Body of pancreas (tissue), 4 donors: ENCODE measurements at regions not wholly inside any gene's neighbourhood (a gene's known extent, or its start where the extent isn't known, plus 50 kb on each side); places are given as distances from the start of the nearest gene placed in this dataset.
"Not testable (repeated sequence)": the region's sequence is repeated elsewhere in the genome, so short reads cannot be mapped to it uniquely, and the experiment has no call there.

Source experiments
- ATAC-seq: fragments of 150-250 bp; one replicate; pipeline ENCODE4 v1.9.1; 2016
- DNase-seq, 4 donors: peaks; one replicate each; pipeline ENCODE4 v3.0.0-alpha.2; 2019
- H3K27ac ChIP-seq, 4 donors: fragments of 200-600 bp; sonication (generic); 1 replicate in 3 of 4; 2 replicates in 1 of 4; pipeline versions ENCODE4 v1.5.1 to v1.6.1; 2016 to 2019; ENCODE audit warnings: mild to moderate bottlenecking in 1 of 4, mixed read lengths in 1 of 4, moderate library complexity in 1 of 4
- H3K27me3 ChIP-seq, 2 donors: fragments of 200-600 bp; sonication (generic); one replicate each; pipeline ENCODE4 v1.6.0; 2016; ENCODE audit warnings: mild to moderate bottlenecking in 1 of 2
- H3K36me3 ChIP-seq, 2 donors: fragments of 200-600 bp; sonication (generic); replicated peaks in 1 of 2; 2 replicates each; pipeline ENCODE4 v1.5.1; 2016; ENCODE audit warnings: low read depth in 2 of 2; ENCODE audit not compliant: insufficient read depth in 1 of 2
- H3K4me1 ChIP-seq: fragments of 200-600 bp; sonication (generic); one replicate; pipeline ENCODE4 v1.6.0; 2016
- H3K4me3 ChIP-seq, 2 donors: fragments of 200-600 bp; sonication (generic); 1 replicate in 1 of 2; 2 replicates in 1 of 2; pipeline ENCODE4 v1.5.1; 2016 to 2019
- H3K9me3 ChIP-seq, 3 donors: fragments of 200-600 bp; sonication (generic); 1 replicate in 2 of 3; 2 replicates in 1 of 3; pipeline ENCODE4 v1.5.1; 2016
- CTCF ChIP-seq, 7 experiments: fragments of 450-650 bp in 4 of 7; fragments of 200-600 bp in 3 of 7; sonication (generic) in 3 of 7; IDR thresholded peaks; one replicate each; pipeline ENCODE4 v1.5.1; 2016 to 2019; ENCODE audit warnings: antibody characterized with exemption in 7 of 7
- POLR2A ChIP-seq, 3 donors: fragments of 450-650 bp; IDR thresholded peaks; one replicate each; pipeline ENCODE4 v1.6.1; 2016; ENCODE audit warnings: antibody characterized with exemption in 3 of 3, mild to moderate bottlenecking in 2 of 3
- WGBS, 2 donors: methylation state at CpG; one replicate each; pipeline ENCODE4 v1.1.5; 2017; 5-methylcytosine and 5-hydroxymethylcytosine counted together
- intact Hi-C: fragments of 100-400 bp; cut with DNase I; formaldehyde crosslinking; loops from one replicate; pipeline ENCODE4 v1.15.1; 2023

- no peak for ATAC-seq
- no peaks in the 10 kb centered on the region for H3K27me3 ChIP-seq
- H3K36me3 ChIP-seq, result no peaks in the 10 kb centered on the region
- TF ChIP-seq CTCF (IDR thresholded peaks at IDR 0.05), result no peak
- H3K9me3 ChIP-seq, result no peaks in the 10 kb centered on the region
- intact Hi-C loops, result no loop called here
- peak overlapping the region in 1 of 4 donors; percentile 30 for H3K27ac ChIP-seq
- H3K4me1 ChIP-seq, result peaks cover 26% of the 10 kb centered on the region
- H3K4me3 ChIP-seq, result no peak overlapping the region
- 56 to 70% methylated on average over 2 of the region's 2 CpGs for WGBS, 2 donors
- no peak for DNase-seq
Observed at GRCh38 chr1:182303778-182304177, 87.8 kb downstream of the GLUL start.

- ATAC-seq, result peak; percentile 80
- intact Hi-C loops, result no loop called here
- peak; percentile 27 to 73 (median 43) for DNase-seq
Observed at GRCh38 chr1:182301467-182302198, 90.0 kb downstream of the GLUL start.

GRCh38 chr1:182301026-182301436 lies 90.6 kb downstream of the GLUL start:
- TF ChIP-seq CTCF (IDR thresholded peaks at IDR 0.05), result no peak
- no peak for TF ChIP-seq POLR2A (IDR thresholded peaks at IDR 0.05)
- DNase-seq, result no peak
- Histone ChIP-seq H3K27me3 (no peaks in the 10 kb centered on the region), H3K9me3 (no peaks in the 10 kb centered on the region), H3K27ac (peak overlapping the region in 2 of 4 donors; percentile 45 to 75), H3K4me3 (no peak overlapping the region), H3K4me1 (peaks cover 30% of the 10 kb centered on the region), H3K36me3 (no peaks in the 10 kb centered on the region)
- 81 to 83% methylated on average over 8 of the region's 8 CpGs for WGBS, 2 donors
- ATAC-seq, result no peak
- intact Hi-C loops, result no loop called here

More at GRCh38 chr1:182301467-182302198, 90.0 kb downstream of the GLUL start:
- Histone ChIP-seq H3K9me3 (no peaks in the 10 kb centered on the region), H3K27ac (peak overlapping the region in 3 of 4 donors; percentile 40 to 75 (median 45)), H3K4me3 (no peak overlapping the region), H3K27me3 (no peaks in the 10 kb centered on the region), H3K4me1 (peaks cover 30% of the 10 kb centered on the region), H3K36me3 (no peaks in the 10 kb centered on the region)
- WGBS, 2 donors, result 66 to 80% methylated on average over 9 of the region's 9 CpGs
- TF ChIP-seq CTCF (IDR thresholded peaks at IDR 0.05) (peak in 4 of 7 experiments; percentile 32 to 46 (median 39)), POLR2A (IDR thresholded peaks at IDR 0.05) (no peak)

- Histone ChIP-seq H3K27ac (peak overlapping the region in 3 of 4 donors; percentile 4 to 57 (median 24)), H3K27me3 (no peaks in the 10 kb centered on the region), H3K36me3 (no peaks in the 10 kb centered on the region), H3K4me3 (no peak overlapping the region), H3K4me1 (peaks cover 30% of the 10 kb centered on the region), H3K9me3 (no peaks in the 10 kb centered on the region)
- intact Hi-C loops, result no loop called here
- peak; percentile 51 to 71 (median 60) for DNase-seq
- peak; percentile 66 for ATAC-seq
- WGBS, 2 donors, result 36 to 42% methylated on average over 3 of the region's 3 CpGs
- no peak for TF ChIP-seq CTCF (IDR thresholded peaks at IDR 0.05)
- TF ChIP-seq POLR2A (IDR thresholded peaks at IDR 0.05), result no peak
Observed at GRCh38 chr1:182299728-182300616, 91.6 kb downstream of the GLUL start.

- 92 to 96% methylated on average over 12 to 14 of the region's 14 CpGs for WGBS, 2 donors
- intact Hi-C loops, result not testable (repeated sequence)
Observed at GRCh38 chr1:182299054-182299727, 92.4 kb downstream of the GLUL start.

More at GRCh38 chr1:182299054-182299727, 92.4 kb downstream of the GLUL start:
- H3K9me3 ChIP-seq, H3K4me3 ChIP-seq, ATAC-seq, DNase-seq, H3K36me3 ChIP-seq, H3K27ac ChIP-seq, H3K27me3 ChIP-seq: not testable (repeated sequence)
- peaks cover 24% of the 10 kb centered on the region for H3K4me1 ChIP-seq
